HuH-7.5 (cell line): ENCODE measurements at regions not wholly inside any gene's neighbourhood (a gene's known extent, or its start where the extent isn't known, plus 50 kb on each side); places are given as distances from the start of the nearest gene placed in this dataset.

Experiments used
- DNase-seq: peaks from one replicate; pipeline ENCODE4 v3.0.0; 2011; ENCODE audit warnings: low spot score

GRCh38 chr6:169996378-169997051 is 245.1 kb downstream of the ERMARD start:
- DNase-seq: no peak

GRCh38 chr6:169994739-169995138 is 243.3 kb downstream of the ERMARD start:
- no peak for DNase-seq

GRCh38 chr6:169993861-169994481 is 242.5 kb downstream of the ERMARD start:
- no peak for DNase-seq

GRCh38 chr6:169991913-169992312 is 240.5 kb downstream of the ERMARD start:
- DNase-seq: no peak

- DNase-seq: no peak
These were observed 239.6 kb downstream of the ERMARD start for GRCh38 chr6:169991031-169991390.

- no peak for DNase-seq
These were observed 238.9 kb downstream of the ERMARD start for GRCh38 chr6:169990095-169991030.

- DNase-seq: no peak
These were observed 238.2 kb downstream of the ERMARD start for GRCh38 chr6:169989594-169989993.

- no peak for DNase-seq
These were observed 237.5 kb downstream of the ERMARD start for GRCh38 chr6:169988769-169989550.

GRCh38 chr6:169986848-169987498 is 235.6 kb downstream of the ERMARD start:
- no peak for DNase-seq

GRCh38 chr6:169986171-169986847 is 234.9 kb downstream of the ERMARD start:
- DNase-seq: no peak

GRCh38 chr6:169985121-169986015 is 233.9 kb downstream of the ERMARD start:
- DNase-seq: no peak

GRCh38 chr6:169984181-169985120 is 233.0 kb downstream of the ERMARD start:
- no peak for DNase-seq

- no peak for DNase-seq
These were observed 232.2 kb downstream of the ERMARD start for GRCh38 chr6:169983651-169984050.

- DNase-seq: no peak
These were observed 231.3 kb downstream of the ERMARD start for GRCh38 chr6:169982461-169983386.

- no peak for DNase-seq
These were observed 230.5 kb downstream of the ERMARD start for GRCh38 chr6:169981969-169982368.

GRCh38 chr6:169981568-169981967 is 230.1 kb downstream of the ERMARD start:
- DNase-seq: no peak

- DNase-seq: no peak
These were observed 229.5 kb downstream of the ERMARD start for GRCh38 chr6:169980826-169981450.
